ENCODE measurements at regions not wholly inside any gene's neighbourhood (a gene's known extent, or its start where the extent isn't known, plus 50 kb on each side); places are given as distances from the start of the nearest gene placed in this dataset.
A peak's percentile ranks its signal among the peaks of the same experiment; 100 is the strongest.

- Histone ChIP-seq H3K36me3 (no peaks in the 10 kb centered on the region), H3K27ac (no peak overlapping the region), H3K4me3 (no peak overlapping the region), H3K27me3 (no peaks in the 10 kb centered on the region), H3K4me1 (no peaks in the 10 kb centered on the region), H3K9me3 (no peaks in the 10 kb centered on the region)
- DNase-seq (peak in 1 of 2 donors; percentile 34), ATAC-seq (ENCODE audit: low FRiP score in 2 of 2) (no peak)
- 78 to 79% methylated on average over 2 of the region's 2 CpGs for WGBS, 2 donors
- TF ChIP-seq POLR2A (IDR thresholded peaks at IDR 0.05) (no peak), EP300 (IDR thresholded peaks at IDR 0.05) (no peak)
These were observed 83.4 kb upstream of the POU1F1 start for GRCh38 chr3:87359826-87360225.

- 78 to 85% methylated on average over 4 of the region's 4 CpGs for WGBS, 2 donors
- H3K27me3 ChIP-seq, result no peaks in the 10 kb centered on the region
These were observed 82.6 kb upstream of the POU1F1 start for GRCh38 chr3:87359025-87359424.

GRCh38 chr3:87358066-87358465 lies 81.7 kb upstream of the POU1F1 start:
- Histone ChIP-seq H3K27ac (no peak overlapping the region), H3K4me3 (no peak overlapping the region), H3K9me3 (no peaks in the 10 kb centered on the region), H3K27me3 (no peaks in the 10 kb centered on the region), H3K4me1 (no peaks in the 10 kb centered on the region), H3K36me3 (no peaks in the 10 kb centered on the region)
- no peak for ATAC-seq (ENCODE audit: low FRiP score in 2 of 2)
- WGBS, 2 donors, result 84 to 85% methylated on average over 2 of the region's 2 CpGs
- TF ChIP-seq EP300 (IDR thresholded peaks at IDR 0.05) (no peak), CTCF (IDR thresholded peaks at IDR 0.05) (no peak), POLR2AphosphoS5 (IDR thresholded peaks at IDR 0.05) (no peak), POLR2A (IDR thresholded peaks at IDR 0.05) (no peak)
- DNase-seq, result no peak

More at GRCh38 chr3:87359025-87359424, 82.6 kb upstream of the POU1F1 start:
- TF ChIP-seq POLR2AphosphoS5 (IDR thresholded peaks at IDR 0.05), result no peak
- TF ChIP-seq EP300 (IDR thresholded peaks at IDR 0.05), result no peak
- TF ChIP-seq CTCF (IDR thresholded peaks at IDR 0.05), result no peak
- TF ChIP-seq POLR2A (IDR thresholded peaks at IDR 0.05), result no peak
- Histone ChIP-seq H3K4me1 (no peaks in the 10 kb centered on the region), H3K9me3 (no peaks in the 10 kb centered on the region), H3K36me3 (no peaks in the 10 kb centered on the region), H3K4me3 (no peak overlapping the region), H3K27ac (no peak overlapping the region)
- ATAC-seq (ENCODE audit: low FRiP score in 2 of 2) (no peak), DNase-seq (no peak)

GRCh38 chr3:87354398-87354797 lies 78.0 kb upstream of the POU1F1 start:
- Histone ChIP-seq H3K36me3 (no peaks in the 10 kb centered on the region), H3K4me3 (no peak overlapping the region), H3K9me3 (no peaks in the 10 kb centered on the region), H3K27ac (no peak overlapping the region), H3K4me1 (peaks cover 0 to 4% (median 0%) of the 10 kb centered on the region in 4 donors), H3K27me3 (no peaks in the 10 kb centered on the region)
- DNase-seq (peak in 1 of 2 donors; percentile 31), ATAC-seq (ENCODE audit: low FRiP score in 2 of 2) (no peak)
- TF ChIP-seq CTCF (IDR thresholded peaks at IDR 0.05), result no peak
- no peak for TF ChIP-seq POLR2AphosphoS5 (IDR thresholded peaks at IDR 0.05)
- no peak for TF ChIP-seq POLR2A (IDR thresholded peaks at IDR 0.05)
- no peak for TF ChIP-seq EP300 (IDR thresholded peaks at IDR 0.05)

GRCh38 chr3:87351937-87352336 lies 75.6 kb upstream of the POU1F1 start:
- H3K9me3 ChIP-seq, result no peaks in the 10 kb centered on the region
- DNase-seq, result no peak
- 74 to 82% methylated on average over 1 of the region's 1 CpG for WGBS, 2 donors
- no peak for TF ChIP-seq CTCF (IDR thresholded peaks at IDR 0.05)
- no peak for TF ChIP-seq EP300 (IDR thresholded peaks at IDR 0.05)
- no peak for TF ChIP-seq POLR2A (IDR thresholded peaks at IDR 0.05)
- no peak for TF ChIP-seq POLR2AphosphoS5 (IDR thresholded peaks at IDR 0.05)
- H3K27me3 ChIP-seq, result no peaks in the 10 kb centered on the region
- no peak overlapping the region for H3K27ac ChIP-seq
- no peak overlapping the region for H3K4me3 ChIP-seq
- ATAC-seq (ENCODE audit: low FRiP score in 2 of 2), result no peak
- H3K4me1 ChIP-seq, result peaks cover 0 to 4% (median 0%) of the 10 kb centered on the region in 4 donors
- no peaks in the 10 kb centered on the region for H3K36me3 ChIP-seq
